CD4-positive, alpha-beta T cell treated with Interleukin-15 for 1 hour (primary cell): ENCODE measurements at regions not wholly inside any gene's neighbourhood (a gene's known extent, or its start where the extent isn't known, plus 50 kb on each side); places are given as distances from the start of the nearest gene placed in this dataset.

Experiments used
- DNase-seq: peaks from one replicate; pipeline ENCODE4 v3.0.0-alpha.2; 2020

GRCh38 chr1:72620453-72620852, 338.1 kb upstream of the NEGR1 start:
- no peak for DNase-seq

DNA sequence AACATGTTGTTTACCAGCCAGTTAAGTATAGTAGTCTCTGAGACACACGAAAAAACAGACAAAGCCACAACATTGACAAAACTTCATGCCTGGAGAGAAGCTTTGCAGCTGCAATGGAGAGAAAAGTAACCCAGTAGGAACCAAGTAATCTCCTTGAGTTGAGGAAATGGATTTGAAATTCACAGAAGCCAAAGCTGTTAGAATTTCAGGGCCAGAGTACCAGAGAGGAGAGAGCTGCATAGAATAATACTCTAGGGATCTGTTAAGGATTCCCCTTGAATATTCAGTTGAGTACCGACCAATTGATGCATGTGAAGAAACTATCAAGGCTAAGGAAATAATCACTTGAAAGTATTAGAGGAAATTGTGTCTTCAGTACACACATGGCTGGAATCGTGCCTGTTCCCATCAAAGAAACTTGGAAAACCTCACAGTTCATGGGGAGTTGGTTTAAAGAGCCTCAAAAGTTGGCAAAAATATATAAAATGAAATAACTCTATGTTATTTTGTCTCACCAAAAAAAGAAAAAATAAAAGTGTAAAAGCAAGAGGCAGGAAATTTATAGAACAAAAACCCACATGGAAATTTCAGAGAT, 324.0 kb upstream of the NEGR1 start:
- no peak for DNase-seq

- no peak for DNase-seq
Measured at GRCh38 chr1:72601035-72601674, 318.8 kb upstream of the NEGR1 start.

- DNase-seq = no peak
Measured at GRCh38 chr1:72586023-72586685, 303.8 kb upstream of the NEGR1 start.

GRCh38 chr1:72579629-72580028, 297.3 kb upstream of the NEGR1 start:
- no peak for DNase-seq

- no peak for DNase-seq
Measured at GRCh38 chr1:72570815-72571214, 288.5 kb upstream of the NEGR1 start.

DNA sequence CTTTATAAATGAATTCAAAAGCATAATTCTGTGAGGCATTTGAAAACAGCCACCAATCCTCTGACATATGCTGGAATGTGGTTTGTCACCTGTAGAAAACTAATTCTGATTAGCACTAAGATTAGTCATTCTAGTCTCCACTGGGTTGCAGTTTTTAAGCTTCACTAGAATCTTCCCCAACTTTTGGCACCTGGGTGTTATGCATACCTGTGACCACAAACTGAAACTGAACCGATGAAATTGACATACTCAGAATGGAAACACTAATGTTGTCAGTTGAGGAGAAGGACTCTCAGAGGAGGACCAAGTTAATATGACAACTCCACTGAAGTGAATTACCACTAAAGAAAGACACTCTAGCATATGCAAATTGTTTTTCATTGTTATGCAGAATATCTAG, 285.8 kb upstream of the NEGR1 start:
- DNase-seq = no peak

DNA sequence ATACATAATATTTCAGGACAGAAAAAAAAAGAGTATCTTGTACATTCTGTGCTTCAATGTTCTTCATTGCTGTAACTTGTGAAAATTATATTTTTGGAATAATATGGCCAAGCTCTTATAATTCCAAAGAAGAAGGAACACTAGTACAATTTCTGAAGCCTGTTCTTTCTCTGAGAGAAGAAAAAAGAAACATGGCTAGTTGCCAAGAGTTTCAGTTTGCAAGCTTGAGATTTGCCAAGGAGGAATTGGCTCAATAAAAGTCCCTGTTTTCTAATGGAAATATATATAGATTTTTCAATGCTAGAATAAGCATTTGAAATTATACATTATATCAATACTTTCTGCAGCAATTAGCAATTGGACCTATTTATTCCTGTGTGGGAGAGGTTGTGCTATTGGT, 285.2 kb upstream of the NEGR1 start:
- no peak for DNase-seq

- DNase-seq = no peak
Measured at GRCh38 chr1:72564749-72565148, 282.4 kb upstream of the NEGR1 start.

- no peak for DNase-seq
Measured at GRCh38 chr1:72557446-72558049, 275.2 kb upstream of the NEGR1 start.

- no peak for DNase-seq
Measured at GRCh38 chr1:72547412-72547811, 265.1 kb upstream of the NEGR1 start.

DNA sequence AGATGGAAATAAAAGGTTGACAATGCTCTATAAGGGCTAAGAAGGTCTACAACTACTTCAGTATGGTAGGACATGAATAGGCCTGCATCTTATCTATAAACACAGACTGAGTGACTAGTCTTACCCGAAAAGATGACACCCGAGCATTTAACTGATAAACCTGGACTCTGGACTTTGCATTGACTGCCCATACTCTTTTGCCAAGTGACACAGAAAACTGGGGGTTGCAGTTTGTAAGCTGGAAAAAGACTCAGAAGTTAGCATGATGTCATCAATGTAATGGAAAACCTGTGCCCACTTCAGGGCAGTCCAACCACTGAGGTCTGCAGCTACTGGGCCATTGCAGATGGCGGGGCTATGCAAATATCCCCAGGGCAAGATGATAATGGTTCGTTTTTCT, 258.3 kb upstream of the NEGR1 start:
- DNase-seq = no peak

DNA sequence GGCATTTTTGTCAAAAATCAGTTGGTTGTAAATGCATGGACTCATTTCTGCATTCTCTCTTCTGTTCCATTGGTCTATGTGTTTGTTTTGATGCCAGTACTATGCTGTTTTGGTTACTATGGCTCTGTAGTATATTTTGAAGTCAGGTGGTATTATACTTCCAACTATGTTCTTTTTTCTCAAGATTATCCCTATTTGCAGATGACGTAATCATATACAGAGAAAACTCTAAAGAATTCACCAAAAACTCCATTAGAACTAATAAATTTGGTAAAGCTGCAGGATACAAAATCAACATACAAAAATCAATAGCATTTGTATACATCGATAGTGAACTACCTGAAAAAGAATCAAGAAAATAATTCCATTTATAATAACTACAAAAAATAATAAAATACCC, 253.1 kb upstream of the NEGR1 start:
- DNase-seq = no peak

GRCh38 chr1:72530646-72531045, 248.3 kb upstream of the NEGR1 start:
- no peak for DNase-seq

DNA sequence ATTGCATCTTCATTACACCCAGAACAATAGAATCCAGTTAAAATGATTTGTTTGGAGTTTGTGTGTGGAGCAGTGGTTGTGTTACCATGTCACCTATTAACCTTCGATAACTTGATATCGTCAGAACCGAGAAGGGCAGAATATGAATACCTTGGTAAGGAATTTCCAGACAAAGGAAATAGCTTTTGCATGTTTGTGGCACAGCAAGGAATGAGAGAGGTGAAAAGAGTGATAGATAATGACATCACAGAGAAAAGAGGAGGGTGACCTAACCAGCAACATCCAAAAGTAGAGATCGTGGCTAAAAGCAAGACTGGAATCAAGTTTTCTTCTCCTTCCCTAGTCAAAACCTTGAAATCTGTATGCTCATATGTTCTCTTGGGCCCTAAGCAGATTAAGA, 244.6 kb upstream of the NEGR1 start:
- no peak for DNase-seq

DNA sequence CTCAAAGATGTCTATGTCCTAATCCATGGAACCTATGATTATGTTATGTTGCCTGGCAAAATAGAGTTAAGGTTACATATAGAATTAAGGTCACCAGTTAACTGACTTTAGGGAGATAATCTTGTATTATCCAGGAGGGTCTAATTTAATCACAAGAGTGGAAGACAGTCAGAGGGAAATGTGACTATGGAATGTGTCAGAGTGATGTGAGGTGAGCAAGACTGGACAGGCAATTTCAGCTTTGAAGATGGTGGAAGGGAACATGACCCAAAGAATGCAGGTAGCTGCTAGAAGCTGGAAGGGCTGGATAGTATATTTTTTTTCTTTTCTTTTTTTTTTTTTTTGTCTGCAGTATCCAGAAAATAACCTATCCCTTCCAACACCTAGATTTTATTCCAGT, 241.7 kb upstream of the NEGR1 start:
- DNase-seq = no peak

DNA sequence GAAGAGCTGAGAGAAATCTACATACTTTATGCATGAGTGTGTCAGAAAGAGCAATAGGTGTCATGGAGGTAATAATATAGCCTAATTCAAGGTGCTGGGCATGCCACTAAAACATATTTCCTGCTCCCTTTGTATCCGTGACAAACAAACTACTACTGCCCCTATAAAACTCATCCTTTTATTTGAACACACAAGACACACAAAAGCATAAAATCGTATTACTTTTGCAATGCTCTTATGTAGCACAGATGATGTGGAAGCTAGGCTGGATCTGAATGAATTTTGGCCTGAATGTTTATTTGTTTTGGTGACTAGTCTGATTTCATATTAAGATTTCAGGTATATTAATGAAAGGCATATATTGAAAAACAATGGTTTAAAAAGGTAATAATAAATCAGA, 239.3 kb upstream of the NEGR1 start:
- DNase-seq = no peak

GRCh38 chr1:72516826-72517225, 234.5 kb upstream of the NEGR1 start:
- DNase-seq = no peak

GRCh38 chr1:72516264-72516663, 233.9 kb upstream of the NEGR1 start:
- no peak for DNase-seq

GRCh38 chr1:72498371-72498770, 216.0 kb upstream of the NEGR1 start:
- no peak for DNase-seq

DNA sequence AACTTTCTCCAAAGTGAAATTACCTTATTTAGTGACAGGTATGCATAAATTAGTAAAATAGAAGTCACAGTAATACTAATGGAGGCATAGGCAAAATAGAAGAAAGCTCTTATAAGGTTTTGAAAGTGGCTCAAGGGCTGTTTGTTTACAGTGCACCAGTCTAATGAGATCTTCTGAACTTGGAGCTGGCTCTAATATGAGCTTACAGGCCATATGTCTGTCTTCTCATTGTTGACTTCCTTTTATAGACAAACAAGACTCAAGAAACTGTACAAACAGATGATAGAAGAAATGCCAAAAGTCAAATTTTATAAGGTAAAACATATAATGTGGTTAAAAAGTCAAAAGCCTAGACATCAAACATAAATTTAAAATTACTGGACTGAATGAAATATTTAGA, 207.5 kb upstream of the NEGR1 start:
- no peak for DNase-seq

DNA sequence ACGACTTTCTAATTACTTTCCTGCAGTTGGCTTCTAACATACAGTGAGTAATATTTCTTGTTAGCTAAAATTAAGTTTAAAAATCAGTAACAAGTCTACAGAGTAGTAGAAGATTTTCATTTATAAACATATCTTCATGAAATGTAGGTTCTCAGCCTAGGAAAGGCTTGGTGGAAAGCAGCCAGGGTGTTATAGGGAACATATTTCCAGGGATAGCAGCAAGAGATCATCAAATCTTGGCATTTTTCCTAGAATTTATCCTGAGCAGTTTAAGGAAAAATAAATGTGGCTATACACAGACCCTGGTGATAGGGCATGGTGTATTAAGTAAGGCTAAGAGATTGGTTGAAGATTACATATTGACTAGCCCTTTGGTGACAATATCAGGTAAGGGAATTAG, 203.5 kb upstream of the NEGR1 start:
- DNase-seq = no peak

- DNase-seq = no peak
Measured at GRCh38 chr1:72483846-72484357, 201.6 kb upstream of the NEGR1 start.
